ENCODE measurements at regions not wholly inside any gene's neighbourhood (a gene's known extent, or its start where the extent isn't known, plus 50 kb on each side); places are given as distances from the start of the nearest gene placed in this dataset.

GRCh38 chr9:102862478-102862877 lies 132.7 kb upstream of the CYLC2 start:
- no peaks in the 10 kb centered on the region for H3F3A ChIP-seq (ENCODE audit: low read depth)
- peaks cover 1% of the 10 kb centered on the region for H3K9me3 Mint-ChIP-seq
- H3K9me3 ChIP-seq (ENCODE audit: low read depth) = peaks cover 3% of the 10 kb centered on the region
- H3K36me3 Mint-ChIP-seq = no peaks in the 10 kb centered on the region
- H3K4me1 Mint-ChIP-seq = no peaks in the 10 kb centered on the region
- H3K4me2 ChIP-seq = no peak overlapping the region
- TF ChIP-seq EZH2phosphoT487 (IDR thresholded peaks at IDR 0.05) (no peak), CTCF (IDR thresholded peaks at IDR 0.05) (no peak), EZH2 (IDR thresholded peaks at IDR 0.05) (no peak)
- H3K4me3 ChIP-seq = no peak overlapping the region
- H3K4me1 ChIP-seq = no peaks in the 10 kb centered on the region
- H3K27ac Mint-ChIP-seq = no peak overlapping the region
- no peaks in the 10 kb centered on the region for H4K20me1 ChIP-seq (ENCODE audit: low read depth)
- no peak overlapping the region for H3K9ac ChIP-seq
- no peak overlapping the region for H2AFZ ChIP-seq (replicated peaks)
- no peaks in the 10 kb centered on the region for H3K36me3 ChIP-seq
- no peaks in the 10 kb centered on the region for H3K27me3 ChIP-seq
- H3K27ac ChIP-seq = no peak overlapping the region
- H3K27me3 Mint-ChIP-seq (ENCODE audit: insufficient read depth, low read depth) = no peaks in the 10 kb centered on the region
- no peaks in the 10 kb centered on the region for H3K79me2 ChIP-seq (ENCODE audit: low read depth)
- no peak for DNase-seq (ENCODE audit: low spot score)
- H3K4me3 Mint-ChIP-seq = no peak overlapping the region

DNA sequence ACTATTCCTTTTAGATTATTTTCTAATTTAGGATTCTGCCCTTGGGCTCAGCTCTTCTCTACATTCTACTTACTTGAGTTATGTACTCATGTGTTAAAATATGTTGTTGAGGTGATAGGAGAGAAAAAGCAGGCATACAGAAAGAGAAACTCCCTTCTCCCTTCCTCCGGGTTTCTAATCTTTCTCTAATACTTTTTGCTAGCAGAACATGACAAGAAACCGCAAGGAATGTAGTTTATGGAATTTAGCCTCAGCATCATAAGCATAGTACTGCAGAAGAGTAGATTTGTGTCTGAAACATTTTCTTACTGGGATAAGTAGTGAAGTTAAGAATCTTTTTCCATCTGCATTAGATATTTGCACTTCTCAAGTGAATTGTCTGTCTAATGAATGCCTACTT lies 139.5 kb upstream of the CYLC2 start:
- Histone ChIP-seq H3F3A (ENCODE audit: low read depth) (no peaks in the 10 kb centered on the region), H3K9me3 (ENCODE audit: low read depth) (peaks cover 11% of the 10 kb centered on the region), H4K20me1 (ENCODE audit: low read depth) (no peaks in the 10 kb centered on the region), H3K36me3 (no peaks in the 10 kb centered on the region), H3K4me3 (no peak overlapping the region), H3K4me2 (no peak overlapping the region), H3K79me2 (ENCODE audit: low read depth) (no peaks in the 10 kb centered on the region), H3K4me1 (no peaks in the 10 kb centered on the region), H3K27ac (no peak overlapping the region), H3K27me3 (no peaks in the 10 kb centered on the region), H3K9ac (no peak overlapping the region), H2AFZ (replicated peaks) (no peak overlapping the region)
- Mint-ChIP-seq H3K27ac (no peak overlapping the region), H3K27me3 (ENCODE audit: insufficient read depth, low read depth) (peaks cover 2% of the 10 kb centered on the region), H3K36me3 (no peaks in the 10 kb centered on the region), H3K9me3 (peaks cover 2% of the 10 kb centered on the region), H3K4me3 (no peak overlapping the region), H3K4me1 (no peaks in the 10 kb centered on the region)
- DNase-seq (ENCODE audit: low spot score) = no peak
- TF ChIP-seq EZH2phosphoT487 (IDR thresholded peaks at IDR 0.05) (no peak), EZH2 (IDR thresholded peaks at IDR 0.05) (no peak), CTCF (IDR thresholded peaks at IDR 0.05) (no peak)

GRCh38 chr9:102845827-102846371 lies 149.2 kb upstream of the CYLC2 start:
- no peaks in the 10 kb centered on the region for H3K79me2 ChIP-seq (ENCODE audit: low read depth)
- H3K4me1 Mint-ChIP-seq = no peaks in the 10 kb centered on the region

More at GRCh38 chr9:102845827-102846371, 149.2 kb upstream of the CYLC2 start:
- no peaks in the 10 kb centered on the region for H3K27me3 Mint-ChIP-seq (ENCODE audit: insufficient read depth, low read depth)
- H3K27ac Mint-ChIP-seq = no peak overlapping the region
- Histone ChIP-seq H3K4me2 (no peak overlapping the region), H3K9ac (no peak overlapping the region), H3K27me3 (no peaks in the 10 kb centered on the region), H3F3A (ENCODE audit: low read depth) (no peaks in the 10 kb centered on the region), H3K4me1 (no peaks in the 10 kb centered on the region), H3K4me3 (no peak overlapping the region), H3K27ac (no peak overlapping the region), H4K20me1 (ENCODE audit: low read depth) (no peaks in the 10 kb centered on the region), H3K9me3 (ENCODE audit: low read depth) (peaks cover 3% of the 10 kb centered on the region), H3K36me3 (no peaks in the 10 kb centered on the region), H2AFZ (replicated peaks) (no peak overlapping the region)
- H3K36me3 Mint-ChIP-seq = no peaks in the 10 kb centered on the region
- DNase-seq (ENCODE audit: low spot score) = no peak
- TF ChIP-seq EZH2phosphoT487 (IDR thresholded peaks at IDR 0.05) (no peak), EZH2 (IDR thresholded peaks at IDR 0.05) (no peak), CTCF (IDR thresholded peaks at IDR 0.05) (no peak)
- peaks cover 7% of the 10 kb centered on the region for H3K9me3 Mint-ChIP-seq
- no peak overlapping the region for H3K4me3 Mint-ChIP-seq

Measured in neural progenitor cell (in vitro differentiated cells).